ENCODE measurements at regions not wholly inside any gene's neighbourhood (a gene's known extent, or its start where the extent isn't known, plus 50 kb on each side); places are given as distances from the start of the nearest gene placed in this dataset.

- H3K9ac ChIP-seq (ENCODE audit: low read length) = no peak overlapping the region
- no peak overlapping the region for H3K27ac ChIP-seq (ENCODE audit: low read length, poor library complexity, severe bottlenecking)
- H3K4me3 ChIP-seq (ENCODE audit: insufficient read depth in 1 of 2, low read depth in 1 of 2, low read length in 2 of 2) = no peak overlapping the region
- 89% methylated on average over 3 of the region's 6 CpGs for WGBS
- no peak overlapping the region for H4K8ac ChIP-seq (ENCODE audit: low read length)
- no peak for DNase-seq
- H3K23ac ChIP-seq (ENCODE audit: low read length in 2 of 2) = no peak overlapping the region
- no peak overlapping the region for H2BK120ac ChIP-seq (ENCODE audit: low read depth, low read length)
- H3K18ac ChIP-seq (ENCODE audit: low read depth in 1 of 2, low read length in 2 of 2) = no peak overlapping the region
- no peak overlapping the region for H3K4ac ChIP-seq (ENCODE audit: low read depth in 1 of 2, low read length in 2 of 2)
- H3K36me3 ChIP-seq (ENCODE audit: control insufficient read depth in 1 of 2, insufficient read depth in 2 of 2, low read depth in 1 of 2, low read length in 2 of 2) = no peaks in the 10 kb centered on the region
- H3K79me1 ChIP-seq (replicated peaks; ENCODE audit: low read length, poor library complexity, severe bottlenecking) = no peaks in the 10 kb centered on the region
- H2AK5ac ChIP-seq (ENCODE audit: low read length, severe bottlenecking) = no peak overlapping the region
- no peak overlapping the region for H2AFZ ChIP-seq (ENCODE audit: low read depth, low read length)
- H4K91ac ChIP-seq (ENCODE audit: low read length) = no peak overlapping the region
- no peak overlapping the region for H3K14ac ChIP-seq (ENCODE audit: low read length in 2 of 2)
- H2BK15ac ChIP-seq (ENCODE audit: low read depth, poor library complexity, severe bottlenecking) = no peak overlapping the region
- no peak overlapping the region for H3K4me2 ChIP-seq (ENCODE audit: low read length, poor library complexity, severe bottlenecking)
- H3K9me3 ChIP-seq (ENCODE audit: control insufficient read depth, low read length) = no peaks in the 10 kb centered on the region
- no peaks in the 10 kb centered on the region for H3K4me1 ChIP-seq (ENCODE audit: control insufficient read depth, insufficient read depth, low read depth, low read length)
- no peak overlapping the region for H2BK5ac ChIP-seq (ENCODE audit: low read depth, low read length, poor library complexity, severe bottlenecking)
- no peak overlapping the region for H2BK12ac ChIP-seq (ENCODE audit: low read length in 2 of 2)
- H3K27me3 ChIP-seq (ENCODE audit: control insufficient read depth in 1 of 2, insufficient read depth in 1 of 2, low read length in 2 of 2) = no peaks in the 10 kb centered on the region
Measured at GRCh38 chr10:128873411-128874054, 593.5 kb upstream of the MGMT start.

- Histone ChIP-seq H2AFZ (ENCODE audit: low read depth, low read length) (no peak overlapping the region), H3K4me3 (ENCODE audit: insufficient read depth in 1 of 2, low read depth in 1 of 2, low read length in 2 of 2) (no peak overlapping the region), H3K4ac (ENCODE audit: low read depth in 1 of 2, low read length in 2 of 2) (no peak overlapping the region), H2BK5ac (ENCODE audit: low read depth, low read length, poor library complexity, severe bottlenecking) (no peak overlapping the region), H2BK12ac (ENCODE audit: low read length in 2 of 2) (no peak overlapping the region), H3K36me3 (ENCODE audit: control insufficient read depth in 1 of 2, insufficient read depth in 2 of 2, low read depth in 1 of 2, low read length in 2 of 2) (no peaks in the 10 kb centered on the region), H3K4me2 (ENCODE audit: low read length, poor library complexity, severe bottlenecking) (no peak overlapping the region), H2BK15ac (ENCODE audit: low read depth, poor library complexity, severe bottlenecking) (no peak overlapping the region), H4K8ac (ENCODE audit: low read length) (no peak overlapping the region), H4K91ac (ENCODE audit: low read length) (no peak overlapping the region), H2AK5ac (ENCODE audit: low read length, severe bottlenecking) (no peak overlapping the region), H3K18ac (ENCODE audit: low read depth in 1 of 2, low read length in 2 of 2) (no peak overlapping the region), H3K23ac (ENCODE audit: low read length in 2 of 2) (no peak overlapping the region), H3K27me3 (ENCODE audit: control insufficient read depth in 1 of 2, insufficient read depth in 1 of 2, low read length in 2 of 2) (no peaks in the 10 kb centered on the region), H3K27ac (ENCODE audit: low read length, poor library complexity, severe bottlenecking) (no peak overlapping the region), H3K79me1 (replicated peaks; ENCODE audit: low read length, poor library complexity, severe bottlenecking) (no peaks in the 10 kb centered on the region), H3K9ac (ENCODE audit: low read length) (peak overlapping the region; percentile 95), H3K14ac (ENCODE audit: low read length in 2 of 2) (no peak overlapping the region), H2BK120ac (ENCODE audit: low read depth, low read length) (no peak overlapping the region), H3K9me3 (ENCODE audit: control insufficient read depth, low read length) (no peaks in the 10 kb centered on the region), H3K4me1 (ENCODE audit: control insufficient read depth, insufficient read depth, low read depth, low read length) (no peaks in the 10 kb centered on the region)
- no peak for DNase-seq
- 50% methylated on average over 1 of the region's 3 CpGs for WGBS
Measured at GRCh38 chr10:128874331-128874730, 592.7 kb upstream of the MGMT start.

- Histone ChIP-seq H3K4me1 (ENCODE audit: control insufficient read depth, insufficient read depth, low read depth, low read length) (no peaks in the 10 kb centered on the region), H3K27ac (ENCODE audit: low read length, poor library complexity, severe bottlenecking) (no peak overlapping the region), H3K23ac (ENCODE audit: low read length in 2 of 2) (no peak overlapping the region), H3K9me3 (ENCODE audit: control insufficient read depth, low read length) (no peaks in the 10 kb centered on the region), H3K4me2 (ENCODE audit: low read length, poor library complexity, severe bottlenecking) (no peak overlapping the region), H2AFZ (ENCODE audit: low read depth, low read length) (no peak overlapping the region), H4K8ac (ENCODE audit: low read length) (no peak overlapping the region), H2BK120ac (ENCODE audit: low read depth, low read length) (no peak overlapping the region), H4K91ac (ENCODE audit: low read length) (no peak overlapping the region), H2BK15ac (ENCODE audit: low read depth, poor library complexity, severe bottlenecking) (no peak overlapping the region), H2AK5ac (ENCODE audit: low read length, severe bottlenecking) (no peak overlapping the region), H3K4ac (ENCODE audit: low read depth in 1 of 2, low read length in 2 of 2) (no peak overlapping the region), H2BK5ac (ENCODE audit: low read depth, low read length, poor library complexity, severe bottlenecking) (no peak overlapping the region), H3K4me3 (ENCODE audit: insufficient read depth in 1 of 2, low read depth in 1 of 2, low read length in 2 of 2) (peak overlapping the region in 1 of 2 experiments; percentile 57), H2BK12ac (ENCODE audit: low read length in 2 of 2) (no peak overlapping the region), H3K36me3 (ENCODE audit: control insufficient read depth in 1 of 2, insufficient read depth in 2 of 2, low read depth in 1 of 2, low read length in 2 of 2) (no peaks in the 10 kb centered on the region), H3K27me3 (ENCODE audit: control insufficient read depth in 1 of 2, insufficient read depth in 1 of 2, low read length in 2 of 2) (no peaks in the 10 kb centered on the region), H3K9ac (ENCODE audit: low read length) (peak overlapping the region; percentile 95), H3K79me1 (replicated peaks; ENCODE audit: low read length, poor library complexity, severe bottlenecking) (no peaks in the 10 kb centered on the region), H3K18ac (ENCODE audit: low read depth in 1 of 2, low read length in 2 of 2) (no peak overlapping the region), H3K14ac (ENCODE audit: low read length in 2 of 2) (no peak overlapping the region)
- DNase-seq = no peak
- WGBS = 96% methylated on average over 5 of the region's 8 CpGs
Measured at GRCh38 chr10:128875030-128875744, 591.9 kb upstream of the MGMT start.

GRCh38 chr10:128875956-128876736, 590.9 kb upstream of the MGMT start:
- Histone ChIP-seq H2AK5ac (ENCODE audit: low read length, severe bottlenecking) (no peak overlapping the region), H3K4ac (ENCODE audit: low read depth in 1 of 2, low read length in 2 of 2) (no peak overlapping the region), H3K27me3 (ENCODE audit: control insufficient read depth in 1 of 2, insufficient read depth in 1 of 2, low read length in 2 of 2) (no peaks in the 10 kb centered on the region), H2BK120ac (ENCODE audit: low read depth, low read length) (no peak overlapping the region), H3K9me3 (ENCODE audit: control insufficient read depth, low read length) (no peaks in the 10 kb centered on the region), H2AFZ (ENCODE audit: low read depth, low read length) (no peak overlapping the region), H2BK15ac (ENCODE audit: low read depth, poor library complexity, severe bottlenecking) (no peak overlapping the region), H3K14ac (ENCODE audit: low read length in 2 of 2) (no peak overlapping the region), H3K9ac (ENCODE audit: low read length) (peak overlapping the region; percentile 95), H3K4me1 (ENCODE audit: control insufficient read depth, insufficient read depth, low read depth, low read length) (no peaks in the 10 kb centered on the region), H3K27ac (ENCODE audit: low read length, poor library complexity, severe bottlenecking) (no peak overlapping the region), H3K23ac (ENCODE audit: low read length in 2 of 2) (no peak overlapping the region), H4K8ac (ENCODE audit: low read length) (no peak overlapping the region), H3K79me1 (replicated peaks; ENCODE audit: low read length, poor library complexity, severe bottlenecking) (no peaks in the 10 kb centered on the region), H3K4me3 (ENCODE audit: insufficient read depth in 1 of 2, low read depth in 1 of 2, low read length in 2 of 2) (peak overlapping the region in 1 of 2 experiments; percentile 57), H3K18ac (ENCODE audit: low read depth in 1 of 2, low read length in 2 of 2) (no peak overlapping the region), H3K4me2 (ENCODE audit: low read length, poor library complexity, severe bottlenecking) (no peak overlapping the region), H3K36me3 (ENCODE audit: control insufficient read depth in 1 of 2, insufficient read depth in 2 of 2, low read depth in 1 of 2, low read length in 2 of 2) (no peaks in the 10 kb centered on the region), H4K91ac (ENCODE audit: low read length) (no peak overlapping the region), H2BK5ac (ENCODE audit: low read depth, low read length, poor library complexity, severe bottlenecking) (no peak overlapping the region), H2BK12ac (ENCODE audit: low read length in 2 of 2) (no peak overlapping the region)
- WGBS = 56% methylated on average over 6 of the region's 7 CpGs
- no peak for DNase-seq

Measured in mesenchymal stem cell (in vitro differentiated cells and primary cell).